ENCODE measurements at regions not wholly inside any gene's neighbourhood (a gene's known extent, or its start where the extent isn't known, plus 50 kb on each side); places are given as distances from the start of the nearest gene placed in this dataset.

DNA sequence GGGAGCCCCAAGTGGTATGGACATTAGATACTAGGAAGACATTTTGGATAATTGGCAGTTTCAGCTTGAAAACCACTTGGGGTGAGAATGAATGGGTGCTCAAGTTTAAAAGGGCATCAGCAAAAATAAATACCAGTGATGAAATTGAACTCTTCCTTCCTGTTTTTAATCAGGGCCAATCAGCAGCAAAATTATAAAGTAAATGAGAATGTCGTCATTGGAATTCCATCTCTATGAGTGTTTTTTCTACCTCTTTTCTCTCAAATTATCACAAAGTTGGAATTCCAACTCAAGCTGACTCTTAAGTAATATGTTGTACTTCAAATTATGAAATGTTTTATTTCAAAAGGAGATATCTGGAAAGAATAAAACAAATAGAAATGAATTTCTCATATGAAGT lies 730.6 kb downstream of the METTL15 start:
- no peaks in the 10 kb centered on the region for H3K4me1 ChIP-seq (ENCODE audit: control insufficient read depth, insufficient read depth, low read length)
- no peak overlapping the region for H3K27ac ChIP-seq (ENCODE audit: extremely low read depth, low read depth, low read length)
- no peak for TF ChIP-seq ZNF19 (tag by site-specific recombination; IDR thresholded peaks at IDR 0.05; ENCODE audit: low read depth)
- TF ChIP-seq SP2 (tag by site-specific recombination; IDR thresholded peaks at IDR 0.05), result no peak
- no peak for TF ChIP-seq ZNF169 (tag by site-specific recombination; IDR thresholded peaks at IDR 0.05)
- TF ChIP-seq ZNF175 (tag by site-specific recombination; IDR thresholded peaks at IDR 0.05), result no peak
- TF ChIP-seq ZNF561 (tag by site-specific recombination; IDR thresholded peaks at IDR 0.05; ENCODE audit: borderline replicate concordance), result no peak
- TF ChIP-seq IKZF3 (tag by site-specific recombination; IDR thresholded peaks at IDR 0.05), result no peak
- TF ChIP-seq ZNF701 (tag by site-specific recombination; IDR thresholded peaks at IDR 0.05), result no peak
- no peak for TF ChIP-seq YY1 (tag by site-specific recombination; IDR thresholded peaks at IDR 0.05)
- no peak for TF ChIP-seq ZNF600 (tag by site-specific recombination; IDR thresholded peaks at IDR 0.05)
- no peak for TF ChIP-seq ZNF37A (tag by site-specific recombination; IDR thresholded peaks at IDR 0.05)
- TF ChIP-seq, protein P1, sequence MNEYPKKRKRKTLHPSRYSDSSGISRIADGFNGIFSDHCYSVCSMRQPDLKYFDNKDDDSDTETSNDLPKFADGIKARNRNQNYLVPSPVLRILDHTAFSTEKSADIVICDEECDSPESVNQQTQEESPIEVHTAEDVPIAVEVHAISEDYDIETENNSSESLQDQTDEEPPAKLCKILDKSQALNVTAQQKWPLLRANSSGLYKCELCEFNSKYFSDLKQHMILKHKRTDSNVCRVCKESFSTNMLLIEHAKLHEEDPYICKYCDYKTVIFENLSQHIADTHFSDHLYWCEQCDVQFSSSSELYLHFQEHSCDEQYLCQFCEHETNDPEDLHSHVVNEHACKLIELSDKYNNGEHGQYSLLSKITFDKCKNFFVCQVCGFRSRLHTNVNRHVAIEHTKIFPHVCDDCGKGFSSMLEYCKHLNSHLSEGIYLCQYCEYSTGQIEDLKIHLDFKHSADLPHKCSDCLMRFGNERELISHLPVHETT (tag by site-specific recombination; IDR thresholded peaks at IDR 0.05), result no peak
- TF ChIP-seq, protein P2, sequence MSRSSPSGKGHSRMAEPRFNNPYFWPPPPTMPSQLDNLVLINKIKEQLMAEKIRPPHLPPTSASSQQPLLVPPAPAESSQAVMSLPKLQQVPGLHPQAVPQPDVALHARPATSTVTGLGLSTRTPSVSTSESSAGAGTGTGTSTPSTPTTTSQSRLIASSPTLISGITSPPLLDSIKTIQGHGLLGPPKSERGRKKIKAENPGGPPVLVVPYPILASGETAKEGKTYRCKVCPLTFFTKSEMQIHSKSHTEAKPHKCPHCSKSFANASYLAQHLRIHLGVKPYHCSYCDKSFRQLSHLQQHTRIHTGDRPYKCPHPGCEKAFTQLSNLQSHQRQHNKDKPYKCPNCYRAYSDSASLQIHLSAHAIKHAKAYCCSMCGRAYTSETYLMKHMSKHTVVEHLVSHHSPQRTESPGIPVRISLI (tag by site-specific recombination; IDR thresholded peaks at IDR 0.05), result no peak
- no peak for TF ChIP-seq ZNF530 (tag by site-specific recombination; IDR thresholded peaks at IDR 0.05; ENCODE audit: low read depth)
- POLR2A ChIA-PET, result no interaction called here
- CTCF ChIA-PET, result interaction anchor here (0.7 to 1.0 kb wide), 2 partner anchors 484 to 1123 kb away, joined by 3 read pairs; no protein-coding TSS in a partner anchor
- H3K4me3 ChIP-seq (ENCODE audit: low read depth, low read length), result no peak overlapping the region
- H3K9me3 ChIP-seq (ENCODE audit: control insufficient read depth, insufficient read depth, low read depth, low read length), result no peaks in the 10 kb centered on the region
- no peaks in the 10 kb centered on the region for H3K36me3 ChIP-seq (ENCODE audit: control insufficient read depth in 2 of 2, insufficient read depth in 1 of 2, low read length in 2 of 2)

DNA sequence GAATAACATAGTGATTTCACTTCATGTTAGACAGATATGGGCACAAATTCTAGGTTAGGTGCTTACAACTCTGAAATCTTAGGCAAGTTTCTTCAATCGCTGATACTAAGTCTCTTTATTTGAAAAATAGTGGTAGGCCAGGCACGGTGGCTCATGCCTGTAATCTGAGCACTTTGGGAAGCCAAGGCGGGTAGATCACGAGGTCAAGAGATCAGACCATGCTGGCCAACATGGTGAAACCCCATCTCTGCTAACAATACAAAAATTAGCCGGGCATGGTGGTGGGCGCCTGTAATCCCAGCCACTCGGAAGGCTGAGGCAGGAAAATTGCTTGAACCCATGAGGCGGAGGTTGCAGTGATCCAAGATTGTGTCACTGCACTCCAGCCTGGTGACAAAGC lies 729.4 kb downstream of the METTL15 start:
- no peaks in the 10 kb centered on the region for H3K4me1 ChIP-seq (ENCODE audit: control insufficient read depth, insufficient read depth, low read length)
- no peak overlapping the region for H3K27ac ChIP-seq (ENCODE audit: extremely low read depth, low read depth, low read length)
- TF ChIP-seq TCF7L2 (IDR thresholded peaks at IDR 0.05; ENCODE audit: borderline replicate concordance, low read depth, low read length), result no peak
- no peak for TF ChIP-seq ZNF473 (tag by site-specific recombination; IDR thresholded peaks at IDR 0.05)
- no peak for TF ChIP-seq SETDB1 (IDR thresholded peaks at IDR 0.05; ENCODE audit: insufficient read length, low read length)
- TF ChIP-seq HOXD13 (CRISPR knock-in tag; IDR thresholded peaks at IDR 0.05; ENCODE audit: borderline replicate concordance), result no peak
- TF ChIP-seq FEZF1 (tag by site-specific recombination; IDR thresholded peaks at IDR 0.05), result no peak
- TF ChIP-seq, protein P3, sequence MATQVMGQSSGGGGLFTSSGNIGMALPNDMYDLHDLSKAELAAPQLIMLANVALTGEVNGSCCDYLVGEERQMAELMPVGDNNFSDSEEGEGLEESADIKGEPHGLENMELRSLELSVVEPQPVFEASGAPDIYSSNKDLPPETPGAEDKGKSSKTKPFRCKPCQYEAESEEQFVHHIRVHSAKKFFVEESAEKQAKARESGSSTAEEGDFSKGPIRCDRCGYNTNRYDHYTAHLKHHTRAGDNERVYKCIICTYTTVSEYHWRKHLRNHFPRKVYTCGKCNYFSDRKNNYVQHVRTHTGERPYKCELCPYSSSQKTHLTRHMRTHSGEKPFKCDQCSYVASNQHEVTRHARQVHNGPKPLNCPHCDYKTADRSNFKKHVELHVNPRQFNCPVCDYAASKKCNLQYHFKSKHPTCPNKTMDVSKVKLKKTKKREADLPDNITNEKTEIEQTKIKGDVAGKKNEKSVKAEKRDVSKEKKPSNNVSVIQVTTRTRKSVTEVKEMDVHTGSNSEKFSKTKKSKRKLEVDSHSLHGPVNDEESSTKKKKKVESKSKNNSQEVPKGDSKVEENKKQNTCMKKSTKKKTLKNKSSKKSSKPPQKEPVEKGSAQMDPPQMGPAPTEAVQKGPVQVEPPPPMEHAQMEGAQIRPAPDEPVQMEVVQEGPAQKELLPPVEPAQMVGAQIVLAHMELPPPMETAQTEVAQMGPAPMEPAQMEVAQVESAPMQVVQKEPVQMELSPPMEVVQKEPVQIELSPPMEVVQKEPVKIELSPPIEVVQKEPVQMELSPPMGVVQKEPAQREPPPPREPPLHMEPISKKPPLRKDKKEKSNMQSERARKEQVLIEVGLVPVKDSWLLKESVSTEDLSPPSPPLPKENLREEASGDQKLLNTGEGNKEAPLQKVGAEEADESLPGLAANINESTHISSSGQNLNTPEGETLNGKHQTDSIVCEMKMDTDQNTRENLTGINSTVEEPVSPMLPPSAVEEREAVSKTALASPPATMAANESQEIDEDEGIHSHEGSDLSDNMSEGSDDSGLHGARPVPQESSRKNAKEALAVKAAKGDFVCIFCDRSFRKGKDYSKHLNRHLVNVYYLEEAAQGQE (tag by site-specific recombination; IDR thresholded peaks at IDR 0.05), result no peak
- TF ChIP-seq RBAK (tag by site-specific recombination; IDR thresholded peaks at IDR 0.05), result no peak
- no peak for TF ChIP-seq WT1 (tag by site-specific recombination; IDR thresholded peaks at IDR 0.05)
- H3K36me3 ChIP-seq (ENCODE audit: control insufficient read depth in 2 of 2, insufficient read depth in 1 of 2, low read length in 2 of 2), result no peaks in the 10 kb centered on the region
- CTCF ChIA-PET, result interaction anchor here (0.7 to 1.0 kb wide), 2 partner anchors 199 to 1122 kb away, joined by 3 read pairs; no protein-coding TSS in a partner anchor
- no peak overlapping the region for H3K4me3 ChIP-seq (ENCODE audit: low read depth, low read length)
- POLR2A ChIA-PET, result no interaction called here
- H3K9me3 ChIP-seq (ENCODE audit: control insufficient read depth, insufficient read depth, low read depth, low read length), result no peaks in the 10 kb centered on the region
